ENCODE measurements at regions not wholly inside any gene's neighbourhood (a gene's known extent, or its start where the extent isn't known, plus 50 kb on each side); places are given as distances from the start of the nearest gene placed in this dataset.

- no peaks in the 10 kb centered on the region for H3K79me2 ChIP-seq (ENCODE audit: insufficient read depth, low read depth)
- no peaks in the 10 kb centered on the region for H3K36me3 ChIP-seq (ENCODE audit: insufficient read depth)
- H2AFZ ChIP-seq (ENCODE audit: low read depth), result no peak overlapping the region
- H3K27ac ChIP-seq, result no peak overlapping the region
- H3K4me2 ChIP-seq, result no peak overlapping the region
- TF ChIP-seq CTCF (conservative IDR thresholded peaks at IDR 0.05; ENCODE audit: low read depth, low read length), result no peak
- no peaks in the 10 kb centered on the region for H3K27me3 ChIP-seq (ENCODE audit: insufficient read depth, low read depth)
- H4K20me1 ChIP-seq (ENCODE audit: insufficient read depth), result no peaks in the 10 kb centered on the region
- H3K9ac ChIP-seq, result no peak overlapping the region
- no peak overlapping the region for H3K4me3 ChIP-seq (IDR thresholded peaks at IDR 0.05; ENCODE audit: insufficient read depth, low read depth, low read length)
- H3K4me1 ChIP-seq (ENCODE audit: low read depth, poor library complexity, severe bottlenecking), result peaks cover 24% of the 10 kb centered on the region
These were observed 79.2 kb upstream of the KLF13 start for GRCh38 chr15:31247404-31247803.

GRCh38 chr15:31248263-31248662, 78.4 kb upstream of the KLF13 start:
- TF ChIP-seq CTCF (conservative IDR thresholded peaks at IDR 0.05; ENCODE audit: low read depth, low read length), result no peak
- Histone ChIP-seq H3K27ac (no peak overlapping the region), H3K4me1 (ENCODE audit: low read depth, poor library complexity, severe bottlenecking) (peaks cover 32% of the 10 kb centered on the region), H3K9ac (no peak overlapping the region), H3K36me3 (ENCODE audit: insufficient read depth) (no peaks in the 10 kb centered on the region), H4K20me1 (ENCODE audit: insufficient read depth) (no peaks in the 10 kb centered on the region), H3K4me3 (IDR thresholded peaks at IDR 0.05; ENCODE audit: insufficient read depth, low read depth, low read length) (no peak overlapping the region), H3K4me2 (no peak overlapping the region), H3K79me2 (ENCODE audit: insufficient read depth, low read depth) (no peaks in the 10 kb centered on the region), H2AFZ (ENCODE audit: low read depth) (no peak overlapping the region), H3K27me3 (ENCODE audit: insufficient read depth, low read depth) (no peaks in the 10 kb centered on the region)

DNA sequence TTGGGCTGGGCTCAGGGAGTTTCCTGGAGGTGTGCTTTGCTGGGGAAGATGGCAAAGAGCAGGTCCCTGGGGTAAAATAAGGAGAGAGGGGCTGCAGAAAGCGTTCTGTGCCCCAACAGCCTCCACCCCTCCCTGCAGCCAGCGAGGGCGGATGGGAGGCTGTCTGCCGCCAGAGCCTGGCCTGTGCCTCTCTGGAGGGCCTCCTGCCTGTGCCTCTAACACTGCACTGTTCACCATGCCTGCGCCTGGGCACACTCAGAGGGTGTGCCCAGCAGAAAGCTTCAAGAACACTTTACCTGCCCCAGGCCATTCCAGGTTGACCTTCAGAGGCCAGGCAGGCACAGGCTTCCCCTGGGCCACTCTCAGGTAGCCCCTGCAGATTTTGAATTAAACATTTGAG, 77.7 kb upstream of the KLF13 start:
- no peaks in the 10 kb centered on the region for H3K79me2 ChIP-seq (ENCODE audit: insufficient read depth, low read depth)
- H3K9ac ChIP-seq, result no peak overlapping the region
- no peaks in the 10 kb centered on the region for H3K36me3 ChIP-seq (ENCODE audit: insufficient read depth)
- no peak overlapping the region for H3K4me3 ChIP-seq (IDR thresholded peaks at IDR 0.05; ENCODE audit: insufficient read depth, low read depth, low read length)
- no peaks in the 10 kb centered on the region for H4K20me1 ChIP-seq (ENCODE audit: insufficient read depth)
- no peak for TF ChIP-seq CTCF (conservative IDR thresholded peaks at IDR 0.05; ENCODE audit: low read depth, low read length)
- no peak overlapping the region for H3K27ac ChIP-seq
- no peak overlapping the region for H3K4me2 ChIP-seq
- H3K4me1 ChIP-seq (ENCODE audit: low read depth, poor library complexity, severe bottlenecking), result peaks cover 39% of the 10 kb centered on the region
- H3K27me3 ChIP-seq (ENCODE audit: insufficient read depth, low read depth), result no peaks in the 10 kb centered on the region
- H2AFZ ChIP-seq (ENCODE audit: low read depth), result no peak overlapping the region

- Histone ChIP-seq H3K36me3 (ENCODE audit: insufficient read depth) (no peaks in the 10 kb centered on the region), H3K79me2 (ENCODE audit: insufficient read depth, low read depth) (no peaks in the 10 kb centered on the region), H3K4me3 (IDR thresholded peaks at IDR 0.05; ENCODE audit: insufficient read depth, low read depth, low read length) (no peak overlapping the region), H3K27me3 (ENCODE audit: insufficient read depth, low read depth) (no peaks in the 10 kb centered on the region), H3K27ac (no peak overlapping the region), H2AFZ (ENCODE audit: low read depth) (no peak overlapping the region), H3K4me1 (ENCODE audit: low read depth, poor library complexity, severe bottlenecking) (peaks cover 50% of the 10 kb centered on the region), H4K20me1 (ENCODE audit: insufficient read depth) (no peaks in the 10 kb centered on the region), H3K4me2 (no peak overlapping the region), H3K9ac (no peak overlapping the region)
- no peak for TF ChIP-seq CTCF (conservative IDR thresholded peaks at IDR 0.05; ENCODE audit: low read depth, low read length)
These were observed 76.6 kb upstream of the KLF13 start for GRCh38 chr15:31250033-31250432.

DNA sequence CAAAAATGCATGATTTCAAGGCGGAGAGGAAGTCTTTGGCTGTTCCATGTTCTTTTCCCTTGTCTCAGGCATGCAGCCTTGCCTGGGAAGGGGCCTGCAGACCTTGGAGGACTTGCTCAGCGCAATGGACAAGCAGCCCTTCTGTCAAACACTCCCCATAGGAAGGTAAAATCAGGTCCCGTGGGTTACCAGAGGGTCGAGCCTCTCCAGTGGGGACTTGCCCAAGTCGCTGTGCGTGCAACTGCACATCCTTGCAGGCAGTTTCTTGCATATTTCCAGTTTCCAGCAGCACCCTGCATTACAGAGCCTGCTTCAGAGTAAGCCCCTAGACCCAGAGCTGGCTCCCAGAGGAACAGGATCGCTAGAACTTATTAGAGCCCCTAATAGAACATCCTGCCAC, 75.5 kb upstream of the KLF13 start:
- Histone ChIP-seq H3K9ac (no peak overlapping the region), H3K27me3 (ENCODE audit: insufficient read depth, low read depth) (no peaks in the 10 kb centered on the region), H3K79me2 (ENCODE audit: insufficient read depth, low read depth) (no peaks in the 10 kb centered on the region), H2AFZ (ENCODE audit: low read depth) (no peak overlapping the region), H3K36me3 (ENCODE audit: insufficient read depth) (no peaks in the 10 kb centered on the region), H3K4me1 (ENCODE audit: low read depth, poor library complexity, severe bottlenecking) (peaks cover 60% of the 10 kb centered on the region), H4K20me1 (ENCODE audit: insufficient read depth) (no peaks in the 10 kb centered on the region), H3K4me3 (IDR thresholded peaks at IDR 0.05; ENCODE audit: insufficient read depth, low read depth, low read length) (no peak overlapping the region), H3K4me2 (no peak overlapping the region), H3K27ac (no peak overlapping the region)
- no peak for TF ChIP-seq CTCF (conservative IDR thresholded peaks at IDR 0.05; ENCODE audit: low read depth, low read length)
